C4-2B (cell line): ENCODE measurements at regions not wholly inside any gene's neighbourhood (a gene's known extent, or its start where the extent isn't known, plus 50 kb on each side); places are given as distances from the start of the nearest gene placed in this dataset.

ENCODE experiments used
- H3K27ac ChIP-seq: fragments of 450-650 bp; 2 replicates; pipeline ENCODE4 v1.5.1; 2017
- ZFX ChIP-seq: fragments of 450-650 bp; IDR thresholded peaks from 2 replicates; pipeline ENCODE4 v1.6.1; 2017
- TF ChIP-seq, protein P1 (sequence below): fragments of 450-650 bp; conservative IDR thresholded peaks from 2 replicates; pipeline ENCODE4 v1.5.1; 2017; ENCODE audit warnings: mild to moderate bottlenecking

DNA sequence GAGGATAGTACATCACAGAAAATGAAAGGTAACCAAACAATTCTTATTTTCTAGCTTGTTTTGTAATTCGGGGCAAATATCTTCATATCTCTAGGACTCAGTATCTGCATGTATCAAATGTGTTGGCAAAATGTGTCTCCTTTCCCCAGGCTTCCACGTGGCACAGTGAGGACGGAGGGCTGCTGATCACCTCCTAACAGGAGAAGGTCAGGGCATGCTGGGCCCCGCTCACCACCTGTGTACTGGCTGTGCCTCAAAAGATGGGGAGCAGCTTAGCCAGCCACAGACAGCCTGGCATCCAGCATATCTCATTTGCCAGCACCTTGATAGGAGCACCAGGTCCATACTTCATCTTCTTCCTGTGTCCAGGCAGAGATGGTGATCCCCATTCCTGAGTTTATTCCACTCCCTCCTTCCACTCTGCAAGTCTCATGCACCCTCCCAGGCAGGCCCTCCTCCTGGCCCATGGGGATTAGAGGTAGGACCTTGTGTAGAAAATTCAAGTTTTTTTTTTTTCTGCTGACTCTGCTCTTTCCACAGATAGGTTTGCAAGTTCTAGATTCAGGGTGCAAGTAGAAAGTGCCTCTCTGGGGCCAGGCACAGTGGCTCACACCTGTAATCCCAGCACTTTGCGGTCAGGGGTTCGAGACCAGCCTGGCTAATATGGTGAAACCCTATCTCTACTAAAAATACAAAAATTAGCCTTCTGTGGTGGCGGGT is 1639.0 kb upstream of the SLC10A2 start:
- no peak overlapping the region for H3K27ac ChIP-seq
- TF ChIP-seq ZFX = no peak
- TF ChIP-seq, protein P1, sequence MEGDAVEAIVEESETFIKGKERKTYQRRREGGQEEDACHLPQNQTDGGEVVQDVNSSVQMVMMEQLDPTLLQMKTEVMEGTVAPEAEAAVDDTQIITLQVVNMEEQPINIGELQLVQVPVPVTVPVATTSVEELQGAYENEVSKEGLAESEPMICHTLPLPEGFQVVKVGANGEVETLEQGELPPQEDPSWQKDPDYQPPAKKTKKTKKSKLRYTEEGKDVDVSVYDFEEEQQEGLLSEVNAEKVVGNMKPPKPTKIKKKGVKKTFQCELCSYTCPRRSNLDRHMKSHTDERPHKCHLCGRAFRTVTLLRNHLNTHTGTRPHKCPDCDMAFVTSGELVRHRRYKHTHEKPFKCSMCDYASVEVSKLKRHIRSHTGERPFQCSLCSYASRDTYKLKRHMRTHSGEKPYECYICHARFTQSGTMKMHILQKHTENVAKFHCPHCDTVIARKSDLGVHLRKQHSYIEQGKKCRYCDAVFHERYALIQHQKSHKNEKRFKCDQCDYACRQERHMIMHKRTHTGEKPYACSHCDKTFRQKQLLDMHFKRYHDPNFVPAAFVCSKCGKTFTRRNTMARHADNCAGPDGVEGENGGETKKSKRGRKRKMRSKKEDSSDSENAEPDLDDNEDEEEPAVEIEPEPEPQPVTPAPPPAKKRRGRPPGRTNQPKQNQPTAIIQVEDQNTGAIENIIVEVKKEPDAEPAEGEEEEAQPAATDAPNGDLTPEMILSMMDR = no peak

DNA sequence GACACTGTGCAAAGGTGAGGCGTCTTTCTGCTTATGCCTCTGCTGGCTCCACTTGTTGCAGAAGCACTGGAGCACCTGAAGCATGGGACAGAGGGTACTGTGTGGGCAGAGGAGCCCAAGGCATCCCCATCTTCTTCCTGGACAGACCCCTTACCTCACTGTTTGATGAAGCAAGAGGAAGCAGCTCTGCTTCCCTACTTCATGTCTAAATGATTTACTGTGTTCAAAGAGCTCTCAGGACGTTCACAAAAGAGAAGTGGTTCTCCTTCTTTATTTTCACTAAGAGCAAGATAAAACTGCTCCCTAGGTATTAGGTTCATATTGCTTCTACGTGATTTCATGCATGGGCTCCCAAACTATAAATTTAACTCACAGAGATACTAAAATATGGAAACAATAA is 1635.4 kb upstream of the SLC10A2 start:
- H3K27ac ChIP-seq = no peak overlapping the region
- TF ChIP-seq ZFX = no peak
- TF ChIP-seq, protein P1 = no peak

DNA sequence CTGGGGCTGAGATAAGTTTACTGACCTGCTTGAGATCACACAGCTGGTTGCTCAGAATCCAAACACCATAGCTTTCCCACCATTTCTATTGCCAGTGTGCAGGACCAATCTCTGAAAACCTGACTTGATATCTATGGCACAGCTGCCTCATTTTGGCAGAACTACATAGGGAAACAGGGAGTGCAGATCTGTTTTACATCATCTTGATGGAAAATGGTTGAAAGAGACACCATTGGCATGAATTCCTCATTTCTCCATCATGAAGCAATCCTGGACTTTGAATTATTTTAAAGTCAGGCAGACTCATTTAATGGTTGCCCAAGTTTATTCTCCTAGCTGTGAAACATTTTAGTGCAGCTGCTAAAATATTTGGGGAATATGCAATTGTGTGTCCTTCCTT is 1628.2 kb upstream of the SLC10A2 start:
- H3K27ac ChIP-seq = no peak overlapping the region
- no peak for TF ChIP-seq ZFX
- TF ChIP-seq, protein P1 = no peak

DNA sequence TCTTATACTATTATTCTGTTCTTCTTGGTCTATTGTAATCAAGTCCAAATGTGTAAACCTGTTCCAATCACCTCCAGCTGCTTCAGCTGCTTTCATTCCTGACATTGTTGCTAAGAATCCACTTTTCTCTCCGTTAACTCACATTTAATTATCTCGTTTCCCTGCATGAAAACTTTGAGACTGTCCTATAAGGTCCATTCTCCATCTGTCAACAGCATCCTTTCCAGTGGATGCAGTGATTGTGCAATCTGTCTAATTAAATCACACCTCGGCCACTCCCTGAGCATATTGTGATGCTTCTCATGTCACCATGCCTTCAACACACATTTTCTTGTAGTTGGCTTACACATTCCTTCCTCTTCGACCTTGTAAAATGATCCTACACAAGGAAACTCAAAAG is 1626.9 kb upstream of the SLC10A2 start:
- no peak for TF ChIP-seq ZFX
- no peak overlapping the region for H3K27ac ChIP-seq

DNA sequence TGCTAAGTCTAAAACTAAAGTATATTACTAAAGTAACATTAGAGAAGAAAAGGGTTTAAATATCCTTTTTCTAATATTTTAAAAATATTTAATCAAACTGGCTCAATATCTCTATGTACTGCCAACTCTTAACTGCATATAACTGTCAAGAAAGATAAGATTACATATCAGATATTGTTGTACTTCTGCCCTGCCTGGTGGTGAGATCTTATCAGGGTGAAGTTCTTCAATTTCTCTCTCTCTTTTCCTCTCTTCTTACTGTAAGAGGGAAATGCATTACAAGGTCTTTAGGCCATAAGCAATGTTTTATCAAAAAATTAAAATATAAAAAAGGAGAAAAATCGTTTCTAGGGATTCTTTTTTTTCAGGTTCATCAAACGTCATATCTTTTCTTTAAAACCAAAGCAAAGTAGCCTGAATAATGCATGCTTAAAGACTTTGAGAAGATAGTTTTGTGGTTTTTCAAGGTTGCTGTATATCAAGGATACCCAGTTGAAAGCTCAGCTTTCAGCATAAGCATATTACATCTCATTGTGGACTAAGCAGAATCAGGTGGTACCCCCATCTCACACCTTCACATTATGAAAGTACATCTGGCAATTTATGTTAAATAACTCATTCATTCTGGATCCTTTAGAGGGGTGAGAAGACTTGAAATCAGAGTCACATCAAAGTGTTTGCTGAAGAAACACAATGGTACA is 1625.7 kb upstream of the SLC10A2 start:
- TF ChIP-seq, protein P1 = no peak
- no peak for TF ChIP-seq ZFX
- no peak overlapping the region for H3K27ac ChIP-seq

DNA sequence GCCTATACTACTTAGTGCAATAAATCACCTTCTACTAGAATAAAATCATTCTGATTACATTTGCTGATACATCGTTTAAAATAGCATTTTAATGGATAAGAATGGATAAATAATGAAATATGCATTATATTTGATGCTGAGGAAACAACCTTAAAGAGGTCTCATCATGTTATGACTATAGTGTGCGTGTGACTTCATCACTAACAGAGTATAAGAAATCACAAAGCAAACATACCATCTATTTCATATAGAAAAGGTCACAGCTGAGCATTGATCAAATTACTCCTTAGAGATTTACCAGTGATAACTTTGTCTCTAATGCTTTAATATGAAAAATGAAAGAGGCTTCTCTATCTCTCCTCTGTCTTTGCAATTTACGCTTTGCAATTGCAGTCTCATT is 1620.3 kb upstream of the SLC10A2 start:
- no peak overlapping the region for H3K27ac ChIP-seq
- TF ChIP-seq ZFX = no peak
- TF ChIP-seq, protein P1 = no peak

DNA sequence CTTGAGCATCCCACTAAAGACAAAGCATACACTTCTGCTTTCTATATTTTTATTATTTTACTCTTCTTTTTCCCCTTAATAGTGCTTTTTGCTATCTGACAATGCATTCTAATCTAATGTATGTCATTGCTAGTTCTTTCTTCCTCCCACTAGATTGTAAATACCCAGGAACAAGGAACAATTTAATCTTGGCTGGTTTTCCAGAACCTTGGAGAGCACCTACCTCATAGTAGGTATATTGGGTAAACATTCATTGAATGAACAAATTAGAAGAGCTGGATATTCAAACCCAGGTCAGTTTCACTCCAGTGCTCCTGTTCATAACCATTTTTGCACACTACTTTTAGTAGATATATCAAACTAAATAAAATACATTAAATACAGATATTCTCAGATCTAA is 1617.6 kb upstream of the SLC10A2 start:
- no peak overlapping the region for H3K27ac ChIP-seq
- TF ChIP-seq ZFX = no peak
- TF ChIP-seq, protein P1 = no peak
